Vagina (tissue), 2 donors: ENCODE measurements at regions not wholly inside any gene's neighbourhood (a gene's known extent, or its start where the extent isn't known, plus 50 kb on each side); places are given as distances from the start of the nearest gene placed in this dataset.

Source experiments
- DNase-seq, 2 donors: peaks; one replicate each; pipeline ENCODE4 v3.0.0-alpha.2; 2017; ENCODE audit errors: extremely low spot score in 2 of 2
- H3K27ac ChIP-seq: fragments of 200-600 bp; sonication (generic); one replicate; pipeline ENCODE4 v1.5.1; 2019
- H3K27me3 ChIP-seq: fragments of 200-600 bp; sonication (generic); one replicate; pipeline ENCODE4 v1.5.1; 2019
- H3K36me3 ChIP-seq, 2 donors: fragments of 200-600 bp; sonication (generic); one replicate each; pipeline ENCODE4 v1.5.1; 2017 to 2019
- H3K4me1 ChIP-seq: fragments of 200-600 bp; sonication (generic); one replicate; pipeline ENCODE4 v1.5.1; 2019
- H3K4me3 ChIP-seq, 2 donors: fragments of 200-600 bp; sonication (generic); 1 replicate in 1 of 2; 2 replicates in 1 of 2; pipeline ENCODE4 v1.5.1; 2016 to 2019
- H3K9me3 ChIP-seq: fragments of 200-600 bp; sonication (generic); one replicate; pipeline ENCODE4 v1.5.1; 2019
- POLR2A ChIP-seq, 2 donors: fragments of 450-650 bp; IDR thresholded peaks; one replicate each; pipeline ENCODE4 v1.6.1; 2017; ENCODE audit warnings: antibody characterized with exemption in 2 of 2, mild to moderate bottlenecking in 2 of 2, moderate library complexity in 2 of 2
- POLR2AphosphoS5 ChIP-seq, 2 donors: sonication (generic); formaldehyde crosslinking; IDR thresholded peaks; one replicate each; pipeline ENCODE4 v1.9.0; 2017; ENCODE audit warnings: antibody characterized with exemption in 2 of 2, mild to moderate bottlenecking in 2 of 2, low read depth in 1 of 2; ENCODE audit not compliant: insufficient read depth in 1 of 2
- intact Hi-C: fragments of 100-400 bp; cut with DNase I; formaldehyde crosslinking; loops from one replicate; pipeline ENCODE4 v1.15.1; 2023
- TF ChIP-seq, protein P1 (sequence below), 3 experiments: fragments of 450-650 bp in 2 of 3; fragments of 200-600 bp in 1 of 3; sonication (generic) in 1 of 3; IDR thresholded peaks; one replicate each; pipeline ENCODE4 v1.5.1; 2017 to 2019; ENCODE audit warnings: antibody characterized with exemption in 3 of 3, mild to moderate bottlenecking in 2 of 3, moderate library complexity in 2 of 3

DNA sequence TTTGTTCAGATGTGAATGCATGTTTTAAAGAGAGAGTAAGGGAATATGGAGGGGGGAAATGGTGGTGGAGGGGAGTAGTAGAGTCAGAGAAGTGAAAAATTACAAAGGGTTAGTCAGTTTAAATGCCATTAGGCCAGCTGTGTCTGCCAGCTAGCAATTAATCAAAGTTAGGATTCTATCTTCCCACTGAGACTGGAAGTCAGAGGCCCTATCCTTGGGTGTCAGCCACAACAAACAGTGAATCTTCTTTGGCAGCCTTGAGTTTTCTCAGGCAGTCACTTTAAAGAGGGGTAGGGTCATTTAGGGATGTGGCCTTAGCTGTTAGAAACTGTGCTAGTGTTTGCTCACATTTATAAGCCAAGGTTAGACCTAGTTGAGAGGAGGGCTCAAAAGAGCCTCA, 120.5 kb upstream of the BTBD3 start:
- Histone ChIP-seq H3K4me1 (no peaks in the 10 kb centered on the region), H3K36me3 (no peaks in the 10 kb centered on the region), H3K4me3 (no peak overlapping the region), H3K27ac (no peak overlapping the region), H3K27me3 (no peaks in the 10 kb centered on the region), H3K9me3 (no peaks in the 10 kb centered on the region)
- DNase-seq: no peak
- intact Hi-C loops: no loop called here
- TF ChIP-seq POLR2AphosphoS5 (IDR thresholded peaks at IDR 0.05; ENCODE audit: insufficient read depth in 1 of 2, low read depth in 1 of 2) (no peak), POLR2A (IDR thresholded peaks at IDR 0.05) (no peak)
- TF ChIP-seq, protein P1, sequence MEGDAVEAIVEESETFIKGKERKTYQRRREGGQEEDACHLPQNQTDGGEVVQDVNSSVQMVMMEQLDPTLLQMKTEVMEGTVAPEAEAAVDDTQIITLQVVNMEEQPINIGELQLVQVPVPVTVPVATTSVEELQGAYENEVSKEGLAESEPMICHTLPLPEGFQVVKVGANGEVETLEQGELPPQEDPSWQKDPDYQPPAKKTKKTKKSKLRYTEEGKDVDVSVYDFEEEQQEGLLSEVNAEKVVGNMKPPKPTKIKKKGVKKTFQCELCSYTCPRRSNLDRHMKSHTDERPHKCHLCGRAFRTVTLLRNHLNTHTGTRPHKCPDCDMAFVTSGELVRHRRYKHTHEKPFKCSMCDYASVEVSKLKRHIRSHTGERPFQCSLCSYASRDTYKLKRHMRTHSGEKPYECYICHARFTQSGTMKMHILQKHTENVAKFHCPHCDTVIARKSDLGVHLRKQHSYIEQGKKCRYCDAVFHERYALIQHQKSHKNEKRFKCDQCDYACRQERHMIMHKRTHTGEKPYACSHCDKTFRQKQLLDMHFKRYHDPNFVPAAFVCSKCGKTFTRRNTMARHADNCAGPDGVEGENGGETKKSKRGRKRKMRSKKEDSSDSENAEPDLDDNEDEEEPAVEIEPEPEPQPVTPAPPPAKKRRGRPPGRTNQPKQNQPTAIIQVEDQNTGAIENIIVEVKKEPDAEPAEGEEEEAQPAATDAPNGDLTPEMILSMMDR (IDR thresholded peaks at IDR 0.05): no peak

DNA sequence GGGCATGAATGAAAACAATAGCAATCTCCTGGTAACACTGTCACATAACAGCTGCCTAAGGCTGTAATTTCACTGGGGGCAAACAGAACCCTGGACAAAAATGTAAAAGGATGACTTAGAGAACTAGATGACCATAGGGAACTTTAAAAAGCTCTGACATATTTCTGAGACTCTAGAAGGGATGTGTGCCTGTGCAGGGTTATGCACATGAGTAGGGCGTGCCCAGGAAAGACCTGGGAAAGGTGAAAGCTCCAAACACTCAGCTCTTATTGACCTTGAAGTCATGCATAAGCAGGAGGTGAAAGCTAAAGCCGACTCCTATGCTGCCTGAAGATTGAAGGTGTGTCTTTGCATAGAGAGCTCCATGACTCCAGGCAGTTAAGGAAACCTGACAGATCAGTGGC, 118.4 kb upstream of the BTBD3 start:
- no peak for DNase-seq
- H3K9me3 ChIP-seq: no peaks in the 10 kb centered on the region
- H3K27me3 ChIP-seq: no peaks in the 10 kb centered on the region
- intact Hi-C loops: no loop called here
- no peak overlapping the region for H3K27ac ChIP-seq
- TF ChIP-seq, protein P1 (IDR thresholded peaks at IDR 0.05): no peak
- no peak for TF ChIP-seq POLR2AphosphoS5 (IDR thresholded peaks at IDR 0.05; ENCODE audit: insufficient read depth in 1 of 2, low read depth in 1 of 2)
- no peak for TF ChIP-seq POLR2A (IDR thresholded peaks at IDR 0.05)
- no peaks in the 10 kb centered on the region for H3K36me3 ChIP-seq
- no peak overlapping the region for H3K4me3 ChIP-seq
- no peaks in the 10 kb centered on the region for H3K4me1 ChIP-seq

DNA sequence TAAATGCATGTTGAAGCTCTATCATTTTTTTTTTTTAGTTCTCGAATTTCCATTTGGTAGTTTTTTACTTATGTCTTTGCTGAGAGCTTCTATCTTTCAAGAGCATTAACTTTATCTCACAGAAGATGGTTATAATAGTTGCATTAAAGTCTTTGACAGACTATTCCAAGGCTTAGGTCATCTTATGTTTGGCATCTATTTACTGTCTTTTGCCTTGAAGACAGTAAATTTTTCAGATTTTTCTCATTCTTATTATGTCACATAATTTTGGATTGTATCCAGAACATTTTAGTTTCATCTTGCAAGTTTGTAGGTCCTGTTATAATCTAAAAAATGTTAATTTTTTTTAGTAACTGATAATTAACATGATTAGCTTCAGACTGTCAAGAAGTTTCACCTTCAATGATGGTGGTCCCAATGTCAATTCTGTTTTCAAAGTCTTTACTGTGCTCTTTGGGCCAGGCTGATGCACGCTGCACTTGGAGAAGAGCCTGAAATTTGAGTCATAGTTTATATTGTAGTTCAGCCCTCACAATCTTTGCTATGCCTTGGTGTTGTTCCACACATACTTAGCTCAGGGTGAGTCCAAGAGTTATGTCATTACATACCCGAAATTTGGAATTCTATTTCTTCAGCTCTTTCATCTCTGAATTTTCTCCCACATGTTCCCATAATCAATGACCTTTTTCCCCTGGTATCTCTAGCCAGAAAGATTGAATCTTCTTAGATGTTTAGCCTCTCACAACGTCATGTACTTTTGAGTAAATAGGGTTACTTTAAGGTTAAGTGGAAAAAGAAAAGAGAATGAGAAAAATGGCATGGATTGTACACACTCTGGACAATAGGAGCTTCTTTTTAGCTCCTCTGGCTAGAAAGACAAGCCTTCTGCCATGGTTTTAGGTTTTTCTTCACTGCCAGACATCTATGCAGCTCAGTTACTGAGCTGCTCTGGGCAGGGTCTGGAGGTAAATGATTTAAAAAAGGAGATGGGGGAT, 110.3 kb upstream of the BTBD3 start:
- intact Hi-C loops: no loop called here
- Histone ChIP-seq H3K4me1 (no peaks in the 10 kb centered on the region), H3K9me3 (no peaks in the 10 kb centered on the region), H3K36me3 (no peaks in the 10 kb centered on the region), H3K27ac (no peak overlapping the region), H3K4me3 (no peak overlapping the region), H3K27me3 (no peaks in the 10 kb centered on the region)
- DNase-seq: no peak
- TF ChIP-seq, protein P1 (IDR thresholded peaks at IDR 0.05): no peak
- TF ChIP-seq POLR2A (IDR thresholded peaks at IDR 0.05): no peak
- TF ChIP-seq POLR2AphosphoS5 (IDR thresholded peaks at IDR 0.05; ENCODE audit: insufficient read depth in 1 of 2, low read depth in 1 of 2): no peak

DNA sequence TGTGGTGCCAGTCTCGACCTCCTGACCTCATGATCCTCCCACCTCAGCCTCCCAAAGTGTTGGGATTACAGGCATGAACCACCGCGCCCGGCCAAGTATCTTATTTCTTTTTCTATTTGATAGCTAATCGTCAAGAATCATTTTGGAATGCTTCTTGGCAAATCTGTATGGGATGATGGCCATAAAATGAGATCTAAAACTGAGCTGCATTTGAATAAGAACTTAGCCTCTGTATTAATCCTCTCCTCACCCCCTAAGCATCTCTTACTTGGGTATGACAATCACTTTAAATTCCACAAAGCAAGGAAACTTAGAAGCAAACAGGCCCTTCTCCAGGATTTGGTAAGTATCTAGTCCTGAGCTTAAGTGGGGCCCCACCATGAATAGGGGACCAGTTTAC, 108.9 kb upstream of the BTBD3 start:
- intact Hi-C loops: no loop called here
- Histone ChIP-seq H3K36me3 (no peaks in the 10 kb centered on the region), H3K27ac (no peak overlapping the region), H3K9me3 (no peaks in the 10 kb centered on the region), H3K27me3 (no peaks in the 10 kb centered on the region), H3K4me1 (no peaks in the 10 kb centered on the region), H3K4me3 (no peak overlapping the region)
- TF ChIP-seq, protein P1 (IDR thresholded peaks at IDR 0.05): no peak
- TF ChIP-seq POLR2A (IDR thresholded peaks at IDR 0.05) (no peak), POLR2AphosphoS5 (IDR thresholded peaks at IDR 0.05; ENCODE audit: insufficient read depth in 1 of 2, low read depth in 1 of 2) (no peak)
- DNase-seq: no peak
